ENCODE measurements at regions not wholly inside any gene's neighbourhood (a gene's known extent, or its start where the extent isn't known, plus 50 kb on each side); places are given as distances from the start of the nearest gene placed in this dataset.

DNA sequence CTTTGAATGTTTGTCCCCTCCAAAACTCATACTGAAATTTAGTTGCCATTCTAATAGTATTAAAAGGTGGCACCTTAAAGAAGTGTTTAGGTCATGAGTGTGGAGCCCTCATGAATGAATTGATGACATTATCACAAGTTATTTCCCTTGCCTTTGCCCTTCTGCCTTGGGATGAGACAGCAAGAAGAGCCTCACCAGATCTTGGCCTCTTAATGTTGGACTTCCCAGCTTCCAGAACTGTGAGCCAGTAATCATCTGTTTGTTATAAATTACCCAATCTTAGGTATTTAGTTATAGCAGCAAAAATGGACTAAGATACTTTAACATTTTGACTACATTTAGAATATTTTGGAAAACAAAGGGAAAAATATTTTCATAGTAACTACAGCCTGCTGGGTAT is 371.0 kb downstream of the JRKL start:
- Histone ChIP-seq H3K9me3 (no peaks in the 10 kb centered on the region), H3K4me2 (no peak overlapping the region), H3K4me3 (no peak overlapping the region), H3K27ac (no peak overlapping the region), H3K4me1 (no peaks in the 10 kb centered on the region)
- ChIA-PET POLR2A (no interaction called here), CTCF (no interaction called here)
- TF ChIP-seq GATA3 (IDR thresholded peaks at IDR 0.05; ENCODE audit: borderline replicate concordance), result no peak
- TF ChIP-seq EHF (CRISPR knock-in tag; IDR thresholded peaks at IDR 0.05), result no peak
- TF ChIP-seq, protein P1, sequence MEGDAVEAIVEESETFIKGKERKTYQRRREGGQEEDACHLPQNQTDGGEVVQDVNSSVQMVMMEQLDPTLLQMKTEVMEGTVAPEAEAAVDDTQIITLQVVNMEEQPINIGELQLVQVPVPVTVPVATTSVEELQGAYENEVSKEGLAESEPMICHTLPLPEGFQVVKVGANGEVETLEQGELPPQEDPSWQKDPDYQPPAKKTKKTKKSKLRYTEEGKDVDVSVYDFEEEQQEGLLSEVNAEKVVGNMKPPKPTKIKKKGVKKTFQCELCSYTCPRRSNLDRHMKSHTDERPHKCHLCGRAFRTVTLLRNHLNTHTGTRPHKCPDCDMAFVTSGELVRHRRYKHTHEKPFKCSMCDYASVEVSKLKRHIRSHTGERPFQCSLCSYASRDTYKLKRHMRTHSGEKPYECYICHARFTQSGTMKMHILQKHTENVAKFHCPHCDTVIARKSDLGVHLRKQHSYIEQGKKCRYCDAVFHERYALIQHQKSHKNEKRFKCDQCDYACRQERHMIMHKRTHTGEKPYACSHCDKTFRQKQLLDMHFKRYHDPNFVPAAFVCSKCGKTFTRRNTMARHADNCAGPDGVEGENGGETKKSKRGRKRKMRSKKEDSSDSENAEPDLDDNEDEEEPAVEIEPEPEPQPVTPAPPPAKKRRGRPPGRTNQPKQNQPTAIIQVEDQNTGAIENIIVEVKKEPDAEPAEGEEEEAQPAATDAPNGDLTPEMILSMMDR (IDR thresholded peaks at IDR 0.05), result no peak
- TF ChIP-seq ZSCAN20 (CRISPR knock-in tag; IDR thresholded peaks at IDR 0.05), result no peak
- TF ChIP-seq CEBPB (IDR thresholded peaks at IDR 0.05), result no peak
- TF ChIP-seq, protein P2, sequence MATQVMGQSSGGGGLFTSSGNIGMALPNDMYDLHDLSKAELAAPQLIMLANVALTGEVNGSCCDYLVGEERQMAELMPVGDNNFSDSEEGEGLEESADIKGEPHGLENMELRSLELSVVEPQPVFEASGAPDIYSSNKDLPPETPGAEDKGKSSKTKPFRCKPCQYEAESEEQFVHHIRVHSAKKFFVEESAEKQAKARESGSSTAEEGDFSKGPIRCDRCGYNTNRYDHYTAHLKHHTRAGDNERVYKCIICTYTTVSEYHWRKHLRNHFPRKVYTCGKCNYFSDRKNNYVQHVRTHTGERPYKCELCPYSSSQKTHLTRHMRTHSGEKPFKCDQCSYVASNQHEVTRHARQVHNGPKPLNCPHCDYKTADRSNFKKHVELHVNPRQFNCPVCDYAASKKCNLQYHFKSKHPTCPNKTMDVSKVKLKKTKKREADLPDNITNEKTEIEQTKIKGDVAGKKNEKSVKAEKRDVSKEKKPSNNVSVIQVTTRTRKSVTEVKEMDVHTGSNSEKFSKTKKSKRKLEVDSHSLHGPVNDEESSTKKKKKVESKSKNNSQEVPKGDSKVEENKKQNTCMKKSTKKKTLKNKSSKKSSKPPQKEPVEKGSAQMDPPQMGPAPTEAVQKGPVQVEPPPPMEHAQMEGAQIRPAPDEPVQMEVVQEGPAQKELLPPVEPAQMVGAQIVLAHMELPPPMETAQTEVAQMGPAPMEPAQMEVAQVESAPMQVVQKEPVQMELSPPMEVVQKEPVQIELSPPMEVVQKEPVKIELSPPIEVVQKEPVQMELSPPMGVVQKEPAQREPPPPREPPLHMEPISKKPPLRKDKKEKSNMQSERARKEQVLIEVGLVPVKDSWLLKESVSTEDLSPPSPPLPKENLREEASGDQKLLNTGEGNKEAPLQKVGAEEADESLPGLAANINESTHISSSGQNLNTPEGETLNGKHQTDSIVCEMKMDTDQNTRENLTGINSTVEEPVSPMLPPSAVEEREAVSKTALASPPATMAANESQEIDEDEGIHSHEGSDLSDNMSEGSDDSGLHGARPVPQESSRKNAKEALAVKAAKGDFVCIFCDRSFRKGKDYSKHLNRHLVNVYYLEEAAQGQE (IDR thresholded peaks at IDR 0.05), result no peak
- DNase-seq (ENCODE audit: low read depth in 1 of 2, low spot score in 1 of 2) (no peak), FAIRE-seq (no peak), ATAC-seq (no peak)

GRCh38 chr11:96761451-96761850 is 371.6 kb downstream of the JRKL start:
- 3% methylated on average over 1 of the region's 1 CpG for WGBS (ENCODE audit: missing lambda C conversion rate)
- FAIRE-seq (no peak), ATAC-seq (no peak), DNase-seq (ENCODE audit: low read depth in 1 of 2, low spot score in 1 of 2) (no peak)
- ChIA-PET POLR2A (no interaction called here), CTCF (no interaction called here)
- no peak for TF ChIP-seq HOXB5 (CRISPR knock-in tag; IDR thresholded peaks at IDR 0.05)
- TF ChIP-seq JUNB (IDR thresholded peaks at IDR 0.05), result no peak
- TF ChIP-seq HOXB13 (CRISPR knock-in tag; IDR thresholded peaks at IDR 0.05; ENCODE audit: low read depth), result no peak
- TF ChIP-seq CEBPB (IDR thresholded peaks at IDR 0.05), result no peak
- no peak for TF ChIP-seq NFE2L2 (conservative IDR thresholded peaks at IDR 0.05; ENCODE audit: low read length)
- TF ChIP-seq, protein P3, sequence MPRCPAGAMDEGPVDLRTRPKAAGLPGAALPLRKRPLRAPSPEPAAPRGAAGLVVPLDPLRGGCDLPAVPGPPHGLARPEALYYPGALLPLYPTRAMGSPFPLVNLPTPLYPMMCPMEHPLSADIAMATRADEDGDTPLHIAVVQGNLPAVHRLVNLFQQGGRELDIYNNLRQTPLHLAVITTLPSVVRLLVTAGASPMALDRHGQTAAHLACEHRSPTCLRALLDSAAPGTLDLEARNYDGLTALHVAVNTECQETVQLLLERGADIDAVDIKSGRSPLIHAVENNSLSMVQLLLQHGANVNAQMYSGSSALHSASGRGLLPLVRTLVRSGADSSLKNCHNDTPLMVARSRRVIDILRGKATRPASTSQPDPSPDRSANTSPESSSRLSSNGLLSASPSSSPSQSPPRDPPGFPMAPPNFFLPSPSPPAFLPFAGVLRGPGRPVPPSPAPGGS (IDR thresholded peaks at IDR 0.05), result no peak
- TF ChIP-seq NR3C1 (IDR thresholded peaks at IDR 0.05), result no peak
- TF ChIP-seq EHMT2 (IDR thresholded peaks at IDR 0.05; ENCODE audit: low read depth), result no peak
- TF ChIP-seq, protein P4, sequence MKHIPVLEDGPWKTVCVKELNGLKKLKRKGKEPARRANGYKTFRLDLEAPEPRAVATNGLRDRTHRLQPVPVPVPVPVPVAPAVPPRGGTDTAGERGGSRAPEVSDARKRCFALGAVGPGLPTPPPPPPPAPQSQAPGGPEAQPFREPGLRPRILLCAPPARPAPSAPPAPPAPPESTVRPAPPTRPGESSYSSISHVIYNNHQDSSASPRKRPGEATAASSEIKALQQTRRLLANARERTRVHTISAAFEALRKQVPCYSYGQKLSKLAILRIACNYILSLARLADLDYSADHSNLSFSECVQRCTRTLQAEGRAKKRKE (CRISPR knock-in tag; IDR thresholded peaks at IDR 0.05; ENCODE audit: low read depth), result no peak
- TF ChIP-seq, protein P5, sequence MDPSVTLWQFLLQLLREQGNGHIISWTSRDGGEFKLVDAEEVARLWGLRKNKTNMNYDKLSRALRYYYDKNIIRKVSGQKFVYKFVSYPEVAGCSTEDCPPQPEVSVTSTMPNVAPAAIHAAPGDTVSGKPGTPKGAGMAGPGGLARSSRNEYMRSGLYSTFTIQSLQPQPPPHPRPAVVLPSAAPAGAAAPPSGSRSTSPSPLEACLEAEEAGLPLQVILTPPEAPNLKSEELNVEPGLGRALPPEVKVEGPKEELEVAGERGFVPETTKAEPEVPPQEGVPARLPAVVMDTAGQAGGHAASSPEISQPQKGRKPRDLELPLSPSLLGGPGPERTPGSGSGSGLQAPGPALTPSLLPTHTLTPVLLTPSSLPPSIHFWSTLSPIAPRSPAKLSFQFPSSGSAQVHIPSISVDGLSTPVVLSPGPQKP (IDR thresholded peaks at IDR 0.05; ENCODE audit: low read depth, low read length), result no peak
- TF ChIP-seq FOSB (CRISPR knock-in tag; IDR thresholded peaks at IDR 0.05), result no peak
- Histone ChIP-seq H3K4me2 (no peak overlapping the region), H3K4me3 (no peak overlapping the region), H3K27ac (no peak overlapping the region), H3K9me3 (no peaks in the 10 kb centered on the region), H3K4me1 (no peaks in the 10 kb centered on the region)

Data from A549 (cell line).